HS-5 (cell line): ENCODE measurements at regions not wholly inside any gene's neighbourhood (a gene's known extent, or its start where the extent isn't known, plus 50 kb on each side); places are given as distances from the start of the nearest gene placed in this dataset.
"Not testable (repeated sequence)": the region's sequence is repeated elsewhere in the genome, so short reads cannot be mapped to it uniquely, and the experiment has no call there.

ENCODE experiments used
- DNase-seq: peaks from one replicate; pipeline ENCODE4 v3.0.0-alpha.2; 2012; ENCODE audit warnings: low read depth

- no peak for DNase-seq
These were observed 161.0 kb downstream of the DDX1 start for GRCh38 chr2:15752552-15753232.

DNA sequence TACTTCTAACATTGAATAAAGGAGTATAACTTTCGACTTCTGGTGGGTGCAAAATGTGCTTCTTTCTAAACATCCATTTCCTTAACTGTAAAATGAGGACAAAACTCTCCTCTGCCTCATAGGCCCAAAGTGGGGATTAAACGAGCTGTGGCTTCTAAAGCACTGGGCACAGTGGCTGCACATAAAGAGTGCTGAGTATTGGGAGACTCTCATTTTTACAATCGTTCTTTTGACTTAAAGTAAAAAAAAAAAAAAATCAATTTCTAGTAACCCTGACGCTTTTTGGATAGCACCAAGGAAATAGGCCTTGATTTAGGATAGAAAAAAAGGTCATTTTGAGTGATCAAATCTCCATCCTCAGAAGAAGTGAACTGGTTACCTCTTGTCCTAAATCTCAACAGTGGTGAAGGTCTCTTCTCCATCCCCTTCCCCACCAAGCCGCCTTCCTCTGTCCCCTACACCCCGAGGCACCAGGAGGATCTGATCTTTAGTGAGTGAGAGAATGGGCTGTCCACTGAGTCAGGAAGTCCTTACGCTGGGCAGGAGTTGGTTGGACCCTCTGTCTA, 161.6 kb downstream of the DDX1 start:
- no peak for DNase-seq

- DNase-seq = no peak
These were observed 162.4 kb downstream of the DDX1 start for GRCh38 chr2:15753811-15754702.

GRCh38 chr2:15754703-15755099, 163.0 kb downstream of the DDX1 start:
- DNase-seq = no peak

DNA sequence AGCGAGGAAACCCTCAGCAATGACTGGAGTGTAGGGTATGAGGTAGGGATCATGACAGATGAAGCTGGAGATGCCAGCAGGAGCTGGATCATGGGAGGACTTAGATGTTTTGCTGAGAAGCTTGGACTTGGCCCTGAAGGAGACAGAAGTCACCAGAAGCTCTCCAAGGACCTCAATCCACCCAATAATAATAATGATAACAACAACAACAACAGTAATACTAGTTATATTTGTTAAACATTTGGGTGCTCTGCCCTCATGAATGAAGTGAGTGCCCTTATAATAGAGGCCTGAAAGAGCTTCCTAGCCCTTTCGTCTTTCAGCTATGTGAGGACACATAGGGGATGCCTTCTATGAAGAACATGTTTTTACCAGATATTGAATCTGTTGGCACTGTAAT, 163.9 kb downstream of the DDX1 start:
- no peak for DNase-seq

- no peak for DNase-seq
These were observed 164.4 kb downstream of the DDX1 start for GRCh38 chr2:15756011-15756550.

- DNase-seq = no peak
These were observed 165.5 kb downstream of the DDX1 start for GRCh38 chr2:15756882-15757819.

DNA sequence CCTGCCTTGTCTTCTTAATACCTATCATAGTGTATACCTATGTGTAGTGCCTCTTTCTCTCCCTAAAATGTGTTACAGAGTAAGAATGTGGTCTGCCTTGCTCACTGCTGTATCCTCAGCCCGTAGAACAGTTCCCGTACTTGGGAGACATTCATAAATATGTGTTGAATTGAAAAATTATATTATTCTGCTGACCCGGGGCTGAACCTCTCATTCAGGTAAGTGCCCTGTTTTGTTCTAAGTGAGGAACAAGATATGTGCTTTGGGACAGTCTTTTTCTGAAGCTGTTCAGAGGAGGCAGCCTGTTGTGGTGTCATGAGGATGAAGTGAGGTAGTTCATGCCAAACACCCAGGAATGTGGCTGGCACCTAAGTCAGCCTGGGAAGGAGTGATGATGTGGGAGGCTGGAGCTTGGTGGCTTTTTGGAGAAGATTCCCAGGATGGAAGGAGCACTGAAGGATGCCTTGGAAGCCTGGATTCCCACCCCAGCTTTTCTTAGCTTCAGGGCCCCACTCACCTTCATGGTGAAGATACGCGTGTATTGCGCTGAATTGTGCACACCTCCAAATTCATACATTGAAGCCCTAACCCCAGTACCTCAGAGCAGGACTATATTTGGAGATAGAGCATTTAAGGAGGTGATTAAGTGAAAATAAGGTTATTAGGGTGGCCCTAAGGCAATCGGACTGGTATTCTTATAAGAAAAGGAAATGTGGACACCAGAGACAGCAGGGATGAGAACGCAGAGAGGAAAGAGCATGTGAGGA, 166.3 kb downstream of the DDX1 start:
- DNase-seq = no peak

DNA sequence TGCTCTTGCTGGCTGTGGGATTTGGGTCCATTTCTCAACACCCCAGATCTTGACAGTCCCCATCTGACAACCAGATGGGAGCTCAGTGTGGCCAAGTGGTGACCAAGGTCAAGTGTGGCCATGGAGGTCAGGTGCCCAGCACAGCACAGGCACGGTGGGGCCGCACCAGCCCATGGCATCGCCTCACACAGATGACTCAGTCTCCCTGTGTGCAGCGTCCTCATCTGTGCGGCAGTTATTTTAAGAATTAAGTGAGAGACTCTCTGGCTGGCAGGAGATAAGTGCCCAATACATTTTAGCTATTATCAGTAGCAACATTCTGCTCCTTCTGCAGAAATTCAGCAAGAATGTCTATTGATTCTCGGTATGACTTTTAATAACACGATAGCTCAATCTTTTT, 167.2 kb downstream of the DDX1 start:
- DNase-seq = no peak

DNA sequence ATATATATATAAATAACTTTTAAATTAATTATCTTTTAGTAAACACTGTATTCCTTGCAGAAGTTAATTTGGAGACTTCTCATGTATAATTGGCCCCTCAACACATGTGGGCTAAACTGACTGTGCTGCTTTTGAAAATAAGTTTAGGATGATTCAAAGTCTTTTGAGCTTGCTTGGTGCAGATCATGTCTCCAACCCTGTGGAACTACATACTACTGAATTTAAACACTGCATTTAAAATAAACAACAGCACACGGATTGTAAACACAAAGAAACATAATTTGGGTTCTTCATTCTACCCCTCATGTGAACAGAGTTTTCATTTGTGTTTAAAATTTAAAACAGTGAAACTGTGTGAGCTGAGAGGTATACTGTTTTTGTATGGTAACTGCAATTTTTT, 167.7 kb downstream of the DDX1 start:
- no peak for DNase-seq

GRCh38 chr2:15759791-15760190, 168.1 kb downstream of the DDX1 start:
- not testable (repeated sequence) for DNase-seq

DNA sequence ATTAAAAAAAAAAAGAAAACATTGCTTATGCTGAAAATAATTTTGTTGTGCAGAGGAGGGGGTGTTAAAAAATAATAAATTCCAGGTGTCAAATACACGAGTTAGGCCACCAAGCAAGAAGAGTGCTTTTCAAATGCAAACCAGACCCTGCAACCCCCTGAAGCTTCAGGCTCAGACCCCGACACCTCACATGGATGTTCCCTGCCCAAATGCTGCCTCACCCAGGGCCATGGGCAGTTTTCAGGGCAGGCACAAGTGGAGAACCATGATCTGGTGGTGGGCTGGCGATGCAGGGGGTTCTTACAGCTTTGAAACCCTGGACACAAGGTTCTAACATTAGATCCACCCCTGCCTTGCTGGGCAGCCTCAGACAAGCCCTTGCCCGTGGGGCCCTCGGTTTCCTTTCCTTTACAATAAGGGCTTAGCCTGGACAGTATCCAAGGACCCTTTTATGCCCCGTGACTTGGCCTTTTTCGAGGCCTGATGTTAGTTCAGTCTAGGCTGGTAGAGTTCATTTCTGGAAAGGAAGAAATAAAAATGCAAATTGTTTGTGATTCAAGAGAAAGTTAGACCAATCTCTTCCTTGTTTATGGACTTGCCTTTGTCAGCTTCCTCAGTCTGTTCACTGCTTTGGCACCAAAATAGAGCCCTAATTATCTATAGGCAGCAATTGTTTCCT, 168.7 kb downstream of the DDX1 start:
- DNase-seq = no peak

DNA sequence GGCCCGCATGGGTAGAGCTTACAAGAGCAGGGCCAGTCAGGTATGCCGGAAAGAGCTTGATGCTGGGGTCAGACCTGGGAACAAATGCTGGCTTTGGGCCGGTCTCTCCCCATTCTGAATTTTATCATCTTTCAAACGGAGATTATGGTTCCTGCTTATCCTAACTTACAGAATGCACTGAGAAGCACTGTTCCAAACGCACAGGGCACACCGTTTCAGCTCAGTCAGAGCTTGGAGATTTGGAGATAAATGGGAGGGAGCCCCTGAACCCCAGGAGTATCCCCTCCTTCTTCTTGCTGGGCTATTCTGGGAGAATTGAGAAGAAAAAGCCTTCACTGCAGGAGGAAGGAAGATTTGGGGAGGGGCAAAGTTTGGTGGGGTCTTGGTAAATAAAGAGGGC, 169.4 kb downstream of the DDX1 start:
- no peak for DNase-seq

GRCh38 chr2:15761910-15762309, 170.2 kb downstream of the DDX1 start:
- no peak for DNase-seq

DNA sequence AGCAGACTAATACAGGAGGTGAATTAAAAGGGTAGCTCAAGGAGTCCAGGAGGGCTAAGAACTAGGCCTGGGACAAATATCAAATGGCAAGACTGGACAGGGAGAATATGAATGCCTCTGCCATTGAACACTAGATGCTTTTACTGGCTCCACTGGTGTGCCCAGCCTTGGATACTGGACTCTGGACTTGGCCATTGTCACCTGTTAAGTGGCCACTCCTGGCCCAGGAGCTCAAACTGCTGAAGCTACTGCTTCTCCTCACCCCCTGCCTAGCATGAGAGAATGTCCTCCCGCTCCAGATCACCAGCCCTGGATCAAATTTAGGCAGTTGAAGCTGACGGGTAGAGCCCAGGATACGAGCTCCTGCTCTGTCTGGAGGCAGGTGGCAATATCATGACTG, 170.8 kb downstream of the DDX1 start:
- no peak for DNase-seq

DNA sequence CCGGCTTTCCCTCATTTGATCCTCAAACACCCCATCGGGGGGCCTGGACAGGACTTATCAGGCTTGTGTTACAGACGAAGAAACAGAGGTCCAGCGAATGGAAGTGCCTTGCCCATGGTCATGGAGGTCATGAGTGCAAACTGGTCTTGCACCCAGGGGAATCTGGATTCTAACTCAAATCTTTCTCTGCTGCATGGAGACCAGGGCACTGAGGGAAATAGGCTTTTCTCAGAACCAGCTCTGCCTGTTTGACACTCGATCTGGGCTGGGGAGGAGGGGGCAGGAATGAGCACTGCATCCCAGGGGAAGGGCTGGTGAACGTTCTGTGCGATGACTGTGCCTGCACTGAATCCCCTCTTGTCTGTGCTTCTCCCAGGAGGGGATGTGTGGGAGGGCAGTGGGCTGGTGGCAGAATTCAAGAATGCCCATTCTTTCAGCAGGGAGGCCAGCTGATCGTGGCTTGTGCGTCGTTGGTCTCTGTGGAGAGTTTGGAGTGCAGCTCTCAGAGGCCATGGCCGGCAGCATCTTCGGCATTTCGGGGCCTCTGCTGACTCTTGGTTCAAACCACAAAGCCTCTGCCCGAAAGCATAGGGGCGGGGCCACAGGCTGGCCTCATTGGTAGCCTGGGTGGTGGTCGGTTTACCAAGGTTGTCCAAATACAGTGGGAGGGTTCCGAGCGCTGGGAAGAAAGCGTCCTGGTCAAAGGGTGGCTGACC, 171.6 kb downstream of the DDX1 start:
- DNase-seq = no peak

DNA sequence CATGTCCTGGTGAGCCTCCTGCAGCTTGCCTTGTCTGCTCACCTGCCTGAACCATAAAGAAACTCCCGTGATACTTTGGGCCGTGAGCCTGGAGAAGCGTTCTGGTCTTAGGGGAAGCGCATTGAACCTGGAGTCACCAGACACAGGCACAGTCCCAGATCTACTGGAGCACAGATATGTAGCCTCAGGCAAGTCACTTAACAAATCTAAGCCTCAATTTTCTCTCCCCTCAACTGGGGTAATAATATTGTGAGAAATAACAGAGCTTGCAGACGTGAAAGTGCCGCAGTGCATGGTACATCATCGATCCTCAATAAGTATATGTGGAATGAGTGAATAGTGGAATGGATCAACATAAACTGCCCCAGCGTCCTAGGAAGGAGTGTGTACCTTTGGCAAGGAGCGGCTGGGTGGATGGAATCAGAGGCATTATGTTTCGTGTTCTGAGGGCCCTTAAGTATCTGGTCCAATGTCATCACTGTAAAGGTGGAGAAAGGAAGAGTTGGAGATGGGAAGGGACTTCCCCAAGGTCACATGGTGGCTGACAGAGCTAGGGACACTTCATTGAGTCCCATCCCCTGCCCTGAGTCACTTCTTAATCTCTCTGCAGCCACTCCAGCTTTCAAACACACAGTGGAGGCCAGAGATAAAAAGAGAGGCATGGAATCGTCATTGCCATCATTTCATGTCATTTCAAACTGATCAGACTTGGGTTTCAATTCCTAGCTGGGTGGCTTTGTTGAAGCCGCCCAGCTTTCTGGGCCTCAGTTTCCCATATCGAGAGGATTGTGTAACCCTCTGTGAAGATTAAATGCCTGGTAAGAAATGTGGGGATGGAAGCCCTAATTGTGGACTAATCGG, 172.4 kb downstream of the DDX1 start:
- no peak for DNase-seq

DNA sequence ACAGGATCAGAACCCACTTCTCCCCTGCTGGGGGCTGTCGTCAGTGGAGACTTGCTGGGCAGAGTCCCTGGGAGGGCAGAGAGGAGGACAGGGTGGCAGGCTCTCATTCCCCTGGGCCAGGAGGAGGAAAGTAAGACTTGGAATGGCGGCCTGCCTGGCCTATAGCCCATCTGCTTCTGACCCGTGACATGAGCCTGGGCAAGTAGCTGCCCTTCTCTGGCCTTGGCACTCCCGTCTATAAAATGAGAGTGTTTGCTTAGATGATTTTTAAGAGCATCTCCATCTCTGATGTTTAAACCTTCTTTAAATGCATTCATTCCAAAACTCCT, 173.0 kb downstream of the DDX1 start:
- DNase-seq = no peak

DNA sequence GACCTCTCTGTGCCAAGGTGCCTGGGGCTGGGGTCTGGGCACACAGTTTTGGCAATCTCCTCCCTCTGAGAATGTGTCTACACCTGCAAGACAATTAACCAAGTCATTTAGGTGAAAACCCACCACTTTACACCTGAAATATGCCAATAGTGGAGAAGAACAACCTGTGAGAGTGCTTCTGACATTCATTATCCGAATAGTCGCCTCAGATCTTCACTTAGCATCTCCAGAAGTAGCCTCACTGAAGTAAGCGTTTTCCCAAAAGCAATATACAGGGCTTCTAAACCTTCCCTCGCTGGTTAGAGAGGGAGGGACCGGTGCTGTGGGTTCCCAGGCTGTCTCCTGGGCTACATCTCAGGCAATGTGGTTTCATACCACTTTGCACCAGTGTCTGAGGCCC, 173.5 kb downstream of the DDX1 start:
- DNase-seq = no peak
